Stimulated activated CD4-positive, alpha-beta T cell treated with anti-CD3 and anti-CD28 coated beads, TNF-alpha, amount 100 ng/mL, for 4 hours (primary cell): ENCODE measurements at regions not wholly inside any gene's neighbourhood (a gene's known extent, or its start where the extent isn't known, plus 50 kb on each side); places are given as distances from the start of the nearest gene placed in this dataset.
"Not testable (repeated sequence)": the region's sequence is repeated elsewhere in the genome, so short reads cannot be mapped to it uniquely, and the experiment has no call there.

Source experiments
- DNase-seq, 3 experiments: peaks; one replicate each; pipeline ENCODE4 v3.0.0-alpha.2; 2020; ENCODE audit warnings: low read depth in 3 of 3

DNA sequence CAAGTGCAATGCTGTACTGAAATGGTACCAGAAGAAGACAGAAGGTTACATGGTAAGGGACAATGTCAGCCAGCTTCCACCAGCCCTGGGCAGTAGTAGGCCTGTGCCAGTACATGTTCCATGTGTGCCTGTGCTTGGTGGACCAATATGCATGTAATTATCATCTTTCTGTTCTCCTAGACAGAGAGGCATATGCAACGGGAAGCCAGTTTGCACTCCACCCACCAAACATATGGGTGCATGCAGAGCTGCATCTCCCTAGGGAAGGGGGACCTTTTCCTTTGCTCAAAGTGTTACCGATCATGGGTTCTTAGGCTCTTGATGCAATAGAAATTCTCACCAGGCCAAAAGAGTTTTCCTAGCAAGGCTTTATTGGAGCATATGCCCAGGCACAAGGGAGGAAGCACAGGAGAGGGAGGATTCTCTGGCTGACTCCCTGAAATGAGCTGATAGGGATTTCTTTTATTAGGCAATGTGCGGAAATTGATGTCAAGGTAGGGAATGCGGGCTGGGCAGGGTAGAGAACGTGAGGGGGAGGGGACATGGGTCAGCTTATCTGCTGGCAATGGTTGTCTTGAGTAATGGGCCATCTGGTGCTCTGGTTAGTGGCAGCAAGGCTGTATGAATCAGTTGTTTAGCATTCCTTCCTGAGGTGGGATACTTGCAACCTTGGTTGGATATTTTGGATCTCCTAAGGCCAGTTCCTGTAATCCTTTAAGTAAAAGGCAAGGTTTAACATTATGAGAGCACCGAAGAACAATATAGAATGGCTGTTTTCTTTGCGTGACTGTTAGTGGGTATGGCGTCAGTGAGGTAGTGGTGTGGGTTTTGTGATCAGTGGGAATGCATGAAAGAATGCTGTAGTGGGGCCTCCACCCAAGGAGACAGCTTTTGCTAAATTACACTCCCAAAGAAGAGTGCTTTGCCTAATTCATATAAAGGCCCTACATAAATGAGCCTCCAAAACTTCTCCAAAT, 102.5 kb downstream of the CDRT15L2 start:
- DNase-seq = not testable (repeated sequence)

DNA sequence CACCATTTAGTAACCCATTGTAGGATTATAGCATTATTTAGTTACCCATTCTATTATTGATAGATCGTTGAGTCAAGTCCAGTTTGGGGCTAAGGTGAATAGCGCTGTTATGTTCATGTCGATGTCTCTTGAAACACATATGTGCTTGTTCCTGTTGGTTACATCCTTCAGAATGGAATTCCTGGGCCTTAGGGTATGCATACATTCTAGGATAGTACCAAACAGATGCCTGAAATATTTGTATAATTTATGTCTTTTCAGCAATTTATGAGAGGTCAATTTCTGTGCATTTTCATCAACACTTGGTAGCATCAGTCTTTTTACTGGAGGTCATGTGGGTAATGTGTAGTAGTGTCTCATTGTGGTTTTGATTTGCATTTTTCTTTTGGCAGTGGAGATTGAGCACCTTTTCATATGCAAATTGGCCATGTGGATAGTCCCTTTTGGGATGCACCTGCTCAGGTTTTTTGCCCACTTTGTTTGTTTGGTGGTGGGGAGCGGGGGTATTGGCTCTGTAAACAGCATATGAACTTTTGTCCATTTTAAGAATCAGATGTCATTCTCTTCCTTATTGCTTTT, 104.2 kb downstream of the CDRT15L2 start:
- DNase-seq = not testable (repeated sequence)

DNA sequence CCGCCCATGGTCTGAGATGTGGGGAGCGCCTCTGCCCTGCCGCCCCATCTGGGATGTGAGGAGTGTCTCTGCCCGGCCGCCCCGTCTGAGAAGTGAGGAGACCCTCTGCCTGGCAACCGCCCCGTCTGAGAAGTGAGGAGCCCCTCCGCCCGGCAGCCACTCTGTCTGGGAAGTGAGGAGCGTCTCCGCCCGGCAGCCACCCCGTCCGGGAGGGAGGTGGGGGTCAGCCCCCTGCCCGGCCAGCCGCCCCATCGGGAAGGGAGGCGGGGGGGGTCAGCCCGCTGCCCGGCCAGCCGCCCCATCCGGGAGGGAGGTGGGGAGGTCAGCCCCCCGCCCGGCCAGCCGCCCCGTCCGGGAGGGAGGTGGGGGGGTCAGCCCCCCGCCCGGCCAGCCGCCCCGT, 105.5 kb downstream of the CDRT15L2 start:
- DNase-seq = not testable (repeated sequence)

GRCh38 chr17:20687584-20687983, 108.1 kb downstream of the CDRT15L2 start:
- DNase-seq = not testable (repeated sequence)

DNA sequence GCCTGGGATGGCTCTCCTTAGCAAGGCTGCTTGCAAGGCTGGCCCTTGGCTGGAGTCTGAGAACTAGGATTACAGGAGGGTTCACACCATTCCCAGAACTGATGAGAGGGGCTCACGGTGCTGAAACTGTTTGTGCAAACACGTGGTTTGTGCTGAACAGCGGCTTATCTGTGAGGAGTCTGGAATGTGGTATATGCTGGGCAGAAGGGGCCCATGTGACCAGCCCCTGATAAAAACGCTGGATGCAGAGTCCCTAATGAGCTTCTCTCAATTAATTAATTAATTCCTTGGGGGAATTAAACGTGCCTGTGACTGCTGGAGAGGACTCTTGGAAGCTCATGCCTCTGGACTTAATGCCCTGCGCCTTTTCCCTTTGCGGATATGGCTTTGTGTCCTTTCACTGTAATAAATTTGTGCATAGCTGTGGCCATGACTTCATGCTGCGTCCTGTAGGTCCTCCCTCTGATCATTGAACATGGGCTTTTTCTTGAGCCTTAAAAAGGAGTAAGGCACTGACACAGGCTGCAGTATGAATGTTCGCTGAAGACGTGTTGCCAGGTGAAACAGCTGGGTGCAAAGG, 109.7 kb downstream of the CDRT15L2 start:
- not testable (repeated sequence) for DNase-seq

DNA sequence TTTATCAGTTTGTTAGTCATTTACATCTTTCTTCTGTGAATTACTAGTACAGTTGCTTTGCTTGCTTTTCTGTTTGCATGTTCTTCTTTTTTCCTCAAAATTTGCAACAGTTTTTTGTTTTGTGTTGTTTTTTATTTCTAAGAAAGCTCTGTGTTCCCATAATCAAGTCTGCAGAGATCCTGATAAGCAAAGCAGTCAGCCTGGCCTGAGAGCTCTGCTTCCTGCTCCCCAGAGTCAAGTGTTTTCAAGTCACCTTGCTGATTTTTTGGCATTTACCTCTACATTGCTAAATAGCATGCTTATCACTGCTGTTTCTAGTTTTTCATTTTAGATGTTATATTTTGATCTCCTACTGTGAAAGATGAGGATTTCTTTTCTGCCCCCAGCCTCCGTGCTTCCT, 113.2 kb downstream of the CDRT15L2 start:
- DNase-seq = not testable (repeated sequence)

DNA sequence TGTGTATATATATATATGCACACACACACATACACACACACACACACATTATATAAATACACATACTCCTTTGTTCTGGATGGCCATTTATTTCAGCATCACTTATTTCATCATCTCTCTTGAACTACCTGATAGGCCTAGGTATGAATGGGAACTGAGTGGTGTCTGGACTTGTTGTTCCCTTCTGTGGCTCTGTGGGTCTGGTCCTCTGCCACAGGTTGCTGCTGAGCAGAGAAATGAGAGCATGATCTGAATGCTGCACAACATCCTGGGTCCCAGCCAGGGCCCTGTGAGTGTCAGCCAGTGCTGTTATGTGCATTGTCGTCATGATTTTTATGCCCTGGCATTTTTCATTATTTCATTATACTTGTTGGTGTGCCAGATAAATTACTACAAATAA, 116.3 kb downstream of the CDRT15L2 start:
- DNase-seq = not testable (repeated sequence)

- not testable (repeated sequence) for DNase-seq
Measured at GRCh38 chr17:20698463-20699206, 119.1 kb downstream of the CDRT15L2 start.

DNA sequence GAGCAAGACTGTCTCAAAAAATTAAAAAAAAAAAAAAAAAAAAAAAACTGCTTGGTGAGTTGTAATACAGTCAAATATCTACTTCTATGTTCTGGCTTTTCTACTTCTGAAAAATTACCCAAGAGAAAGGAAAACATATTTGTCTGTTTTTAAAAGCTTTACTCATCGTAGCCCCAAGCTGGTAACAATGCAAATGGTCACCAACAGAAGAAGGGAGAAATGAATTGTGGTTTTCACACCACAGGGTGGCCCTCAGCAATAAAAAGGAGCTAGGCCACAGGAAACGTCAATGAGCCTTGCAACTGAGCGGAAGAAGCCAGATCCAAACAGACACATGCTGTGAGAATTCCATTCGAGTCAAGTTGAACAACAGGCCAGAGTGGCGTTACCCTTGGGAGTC, 121.0 kb downstream of the CDRT15L2 start:
- not testable (repeated sequence) for DNase-seq

GRCh38 chr17:20701366-20701765, 121.8 kb downstream of the CDRT15L2 start:
- DNase-seq = not testable (repeated sequence)

GRCh38 chr17:20702692-20703091, 123.2 kb downstream of the CDRT15L2 start:
- no peak for DNase-seq

DNA sequence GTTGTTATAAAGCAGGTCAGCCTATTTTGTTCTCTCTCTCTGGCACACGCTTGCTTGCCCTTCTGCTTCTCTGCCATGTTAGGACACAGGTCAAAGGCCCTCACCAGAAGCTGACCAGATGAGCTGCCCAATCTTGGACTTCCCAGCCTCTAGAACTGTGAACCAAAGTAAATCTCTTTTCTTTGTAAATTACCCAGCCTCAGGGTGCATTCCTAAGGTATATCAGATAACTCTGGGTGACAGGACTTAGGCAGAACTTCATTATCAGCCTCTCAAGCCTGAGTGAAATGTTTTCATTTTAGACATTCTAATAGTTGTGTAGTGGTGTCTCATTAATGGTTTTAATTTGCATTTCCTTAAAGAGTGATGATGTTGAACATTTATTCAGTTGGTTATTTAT, 124.3 kb downstream of the CDRT15L2 start:
- DNase-seq = no peak

- not testable (repeated sequence) for DNase-seq
Measured at GRCh38 chr17:20705186-20705585, 125.7 kb downstream of the CDRT15L2 start.

- no peak for DNase-seq
Measured at GRCh38 chr17:20706751-20707373, 127.3 kb downstream of the CDRT15L2 start.

GRCh38 chr17:20708821-20709220, 129.3 kb downstream of the CDRT15L2 start:
- not testable (repeated sequence) for DNase-seq

- DNase-seq = not testable (repeated sequence)
Measured at GRCh38 chr17:20716481-20716880, 137.0 kb downstream of the CDRT15L2 start.

DNA sequence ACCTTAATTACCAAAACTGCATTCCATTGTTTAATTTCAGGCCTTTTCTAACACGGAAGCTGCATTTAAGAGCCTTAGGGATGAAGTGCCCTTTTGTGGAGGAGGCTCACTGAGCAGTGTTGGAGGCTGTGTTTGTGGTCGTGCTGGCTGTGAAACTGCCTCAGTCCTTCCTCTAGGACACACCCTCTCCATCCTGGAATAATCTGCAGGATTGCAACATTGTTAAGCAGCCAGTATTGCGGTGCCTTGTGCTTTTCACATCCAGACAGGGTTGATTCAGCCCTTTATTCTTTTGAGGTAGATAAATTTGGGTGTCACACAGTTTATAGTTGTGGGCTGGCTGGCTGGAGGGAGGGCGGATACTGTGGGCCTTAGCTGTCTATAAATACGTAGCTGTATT, 141.6 kb downstream of the CDRT15L2 start:
- no peak for DNase-seq

GRCh38 chr17:20724391-20724790, 144.9 kb downstream of the CDRT15L2 start:
- DNase-seq = not testable (repeated sequence)

GRCh38 chr17:20727201-20727600, 147.7 kb downstream of the CDRT15L2 start:
- DNase-seq = not testable (repeated sequence)

- DNase-seq = no peak
Measured at GRCh38 chr17:20728181-20728580, 148.7 kb downstream of the CDRT15L2 start.

GRCh38 chr17:20731131-20731530, 151.6 kb downstream of the CDRT15L2 start:
- DNase-seq = not testable (repeated sequence)
